Astrocyte of the cerebellum (primary cell): ENCODE measurements at regions not wholly inside any gene's neighbourhood (a gene's known extent, or its start where the extent isn't known, plus 50 kb on each side); places are given as distances from the start of the nearest gene placed in this dataset.

Experiments used
- DNase-seq: peaks from one replicate; pipeline ENCODE4 v3.0.0-alpha.2; 2011; ENCODE audit warnings: low read depth
- H3K4me3 ChIP-seq: 2 replicates; pipeline ENCODE4 v1.5.1; 2011; ENCODE audit warnings: mild to moderate bottlenecking, low read depth, low read length, moderate library complexity
- in situ Hi-C: cut with HindIII; loops from 2 replicates; pipeline ENCODE4 v1.10.0; 2017; ENCODE audit warnings: low sequenced_read_pairs
- TF ChIP-seq, protein P1 (sequence below): IDR thresholded peaks from 2 replicates; pipeline ENCODE4 v1.5.1; 2012; ENCODE audit warnings: low read length, low read depth, moderate library complexity, mild to moderate bottlenecking; ENCODE audit errors: missing control alignments

DNA sequence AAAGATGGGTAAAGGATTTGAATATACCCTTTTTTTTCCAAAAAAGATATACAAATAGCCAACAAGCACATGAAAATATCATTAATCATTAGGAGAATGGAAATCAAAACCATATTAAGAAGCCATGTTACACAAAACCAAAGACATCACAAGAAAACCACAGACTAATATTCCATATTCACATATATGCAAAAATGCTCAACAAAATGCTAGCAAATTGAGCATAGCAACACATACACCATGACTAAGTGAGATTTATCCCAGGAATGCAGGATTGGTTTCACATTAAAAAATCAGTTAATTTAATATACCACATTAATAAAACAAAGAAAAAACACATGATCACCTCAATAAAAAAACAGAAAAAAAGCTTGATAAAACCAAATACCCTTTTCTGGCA, 84.7 kb upstream of the LMNTD1 start:
- TF ChIP-seq, protein P1, sequence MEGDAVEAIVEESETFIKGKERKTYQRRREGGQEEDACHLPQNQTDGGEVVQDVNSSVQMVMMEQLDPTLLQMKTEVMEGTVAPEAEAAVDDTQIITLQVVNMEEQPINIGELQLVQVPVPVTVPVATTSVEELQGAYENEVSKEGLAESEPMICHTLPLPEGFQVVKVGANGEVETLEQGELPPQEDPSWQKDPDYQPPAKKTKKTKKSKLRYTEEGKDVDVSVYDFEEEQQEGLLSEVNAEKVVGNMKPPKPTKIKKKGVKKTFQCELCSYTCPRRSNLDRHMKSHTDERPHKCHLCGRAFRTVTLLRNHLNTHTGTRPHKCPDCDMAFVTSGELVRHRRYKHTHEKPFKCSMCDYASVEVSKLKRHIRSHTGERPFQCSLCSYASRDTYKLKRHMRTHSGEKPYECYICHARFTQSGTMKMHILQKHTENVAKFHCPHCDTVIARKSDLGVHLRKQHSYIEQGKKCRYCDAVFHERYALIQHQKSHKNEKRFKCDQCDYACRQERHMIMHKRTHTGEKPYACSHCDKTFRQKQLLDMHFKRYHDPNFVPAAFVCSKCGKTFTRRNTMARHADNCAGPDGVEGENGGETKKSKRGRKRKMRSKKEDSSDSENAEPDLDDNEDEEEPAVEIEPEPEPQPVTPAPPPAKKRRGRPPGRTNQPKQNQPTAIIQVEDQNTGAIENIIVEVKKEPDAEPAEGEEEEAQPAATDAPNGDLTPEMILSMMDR, result no peak
- in situ Hi-C loops, result no loop called here

GRCh38 chr12:25639406-25639805, 86.3 kb upstream of the LMNTD1 start:
- TF ChIP-seq, protein P1, result no peak
- DNase-seq, result no peak
- no peak overlapping the region for H3K4me3 ChIP-seq
- in situ Hi-C loops, result no loop called here

More for the DNA sequence above, 84.7 kb upstream of the LMNTD1 start:
- no peak overlapping the region for H3K4me3 ChIP-seq
- no peak for DNase-seq

DNA sequence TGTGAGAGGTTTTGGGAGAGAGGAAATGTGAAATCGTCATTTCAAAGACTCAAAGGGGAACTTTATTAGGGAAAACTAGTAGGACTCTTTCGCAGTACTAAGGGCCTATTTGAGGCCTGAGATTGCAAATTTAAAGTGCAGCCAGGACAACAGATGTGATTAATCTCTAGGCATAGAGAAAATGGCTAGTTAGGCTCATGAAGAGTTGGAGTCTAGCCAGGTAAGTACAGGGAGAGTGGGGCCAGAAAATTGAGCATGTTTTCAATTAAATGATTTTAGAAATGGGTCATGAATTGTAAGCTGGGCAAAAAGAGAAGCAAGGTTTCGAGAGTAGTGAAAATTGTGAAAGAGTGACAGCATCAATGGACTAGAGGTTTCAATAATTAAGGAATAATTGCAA, 91.9 kb upstream of the LMNTD1 start:
- TF ChIP-seq, protein P1, result no peak
- in situ Hi-C loops, result no loop called here
- DNase-seq, result no peak

GRCh38 chr12:25645427-25645826, 92.3 kb upstream of the LMNTD1 start:
- no peak for DNase-seq
- in situ Hi-C loops, result no loop called here
- TF ChIP-seq, protein P1, result no peak
- no peak overlapping the region for H3K4me3 ChIP-seq

More for the DNA sequence above, 91.9 kb upstream of the LMNTD1 start:
- H3K4me3 ChIP-seq, result no peak overlapping the region

DNA sequence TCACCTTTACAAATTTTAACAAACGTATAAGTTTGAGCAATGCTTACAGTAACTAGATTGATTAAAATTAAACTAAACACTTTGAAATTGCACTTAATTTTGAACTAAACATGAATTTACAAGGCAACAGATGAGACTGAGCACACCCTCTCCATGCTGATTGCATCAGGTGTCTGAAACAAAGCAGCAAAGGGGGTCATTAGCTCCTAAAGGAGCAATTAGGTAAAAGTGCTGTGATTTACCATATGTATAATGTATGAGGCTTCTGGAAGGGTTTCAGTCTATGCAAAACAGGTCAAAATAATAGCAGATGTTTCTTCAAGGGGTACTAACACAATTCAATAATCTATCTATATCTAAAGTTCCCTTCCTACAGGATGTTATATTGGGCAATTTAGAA, 98.8 kb upstream of the LMNTD1 start:
- DNase-seq, result no peak
- H3K4me3 ChIP-seq, result no peak overlapping the region
- TF ChIP-seq, protein P1, result no peak
- in situ Hi-C loops, result no loop called here

GRCh38 chr12:25652371-25652770, 99.3 kb upstream of the LMNTD1 start:
- DNase-seq, result no peak
- in situ Hi-C loops, result no loop called here
- TF ChIP-seq, protein P1, result no peak
- no peak overlapping the region for H3K4me3 ChIP-seq
